HEK293 (cell line): ENCODE measurements at regions not wholly inside any gene's neighbourhood (a gene's known extent, or its start where the extent isn't known, plus 50 kb on each side); places are given as distances from the start of the nearest gene placed in this dataset.

Experiments
- CTCF ChIA-PET: fragments of 350-600 bp; formaldehyde crosslinking; extraction: SDS; loops from one replicate; lab custom pipeline; 2021; ENCODE audit warnings: antibody characterized with exemption; lab: Yijun Ruan, JAX
- POLR2A ChIA-PET: fragments of 300-600 bp; formaldehyde crosslinking; extraction: SDS; loops from one replicate; lab custom pipeline; 2020; ENCODE audit warnings: antibody characterized with exemption, inconsistent platforms; lab: Yijun Ruan, JAX
- H3K27ac ChIP-seq: fragments of 200-500 bp; sonication (Bioruptor generic); 2 replicates; pipeline ENCODE4 v1.5.1; 2014; ENCODE audit warnings: low read depth, low read length, control low read depth, inconsistent platforms; ENCODE audit errors: extremely low read depth
- H3K36me3 ChIP-seq, 2 experiments: fragments of 200-500 bp in 1 of 2; sonication (Bioruptor generic) in 1 of 2; 1 replicate in 1 of 2; 2 replicates in 1 of 2; pipeline ENCODE4 v1.5.1; 2014 to 2017; ENCODE audit warnings: inconsistent platforms in 2 of 2, low read length in 2 of 2; ENCODE audit not compliant: control insufficient read depth in 2 of 2, insufficient read depth in 1 of 2
- H3K4me1 ChIP-seq: fragments of 200-500 bp; sonication (Bioruptor generic); 2 replicates; pipeline ENCODE4 v1.5.1; 2014; ENCODE audit warnings: mild to moderate bottlenecking, low read length, inconsistent platforms; ENCODE audit not compliant: control insufficient read depth, insufficient read depth
- H3K4me3 ChIP-seq: 2 replicates; pipeline ENCODE4 v1.5.1; 2011; ENCODE audit warnings: low read depth, mild to moderate bottlenecking, control low read depth, low read length, moderate library complexity
- H3K9me3 ChIP-seq: fragments of 200-500 bp; sonication (Bioruptor generic); 2 replicates; pipeline ENCODE4 v1.5.1; 2014; ENCODE audit warnings: low read depth, low read length, inconsistent platforms; ENCODE audit not compliant: control insufficient read depth, insufficient read depth
- EGR2 ChIP-seq: fragments of 450-650 bp; formaldehyde crosslinking; IDR thresholded peaks from 2 replicates; pipeline ENCODE4 v1.5.1; 2016; ENCODE audit warnings: low read depth, missing biosample characterization, missing genetic modification characterization
- GLIS1 ChIP-seq: fragments of 450-650 bp; formaldehyde crosslinking; IDR thresholded peaks from 2 replicates; pipeline ENCODE4 v1.5.1; 2016; ENCODE audit warnings: missing biosample characterization, missing genetic modification characterization
- HOXD13 ChIP-seq: sonication (generic); formaldehyde crosslinking; IDR thresholded peaks from 2 replicates; pipeline ENCODE4 v1.8.0; 2022; ENCODE audit warnings: missing genetic modification reagents, borderline replicate concordance
- PBX3 ChIP-seq: sonication (generic); formaldehyde crosslinking; IDR thresholded peaks from 2 replicates; pipeline ENCODE4 v1.8.1; 2022; ENCODE audit warnings: mild to moderate bottlenecking, moderate library complexity, missing genetic modification reagents
- PRDM10 ChIP-seq: fragments of 450-650 bp; formaldehyde crosslinking; IDR thresholded peaks from 2 replicates; pipeline ENCODE4 v1.5.1; 2016; ENCODE audit warnings: missing biosample characterization, missing genetic modification characterization
- SALL2 ChIP-seq: fragments of 450-650 bp; formaldehyde crosslinking; IDR thresholded peaks from 2 replicates; pipeline ENCODE4 v1.5.0; 2017; ENCODE audit warnings: missing biosample characterization, mild to moderate bottlenecking, missing genetic modification characterization, borderline replicate concordance
- SCRT2 ChIP-seq: fragments of 450-650 bp; formaldehyde crosslinking; IDR thresholded peaks from 2 replicates; pipeline ENCODE4 v1.5.1; 2016; ENCODE audit warnings: missing biosample characterization, missing genetic modification characterization
- ZBTB17 ChIP-seq: fragments of 450-650 bp; formaldehyde crosslinking; IDR thresholded peaks from 2 replicates; pipeline ENCODE4 v1.5.1; 2016; ENCODE audit warnings: missing biosample characterization, missing genetic modification characterization
- ZBTB20 ChIP-seq: fragments of 450-650 bp; formaldehyde crosslinking; IDR thresholded peaks from 2 replicates; pipeline ENCODE4 v1.5.1; 2016; ENCODE audit warnings: missing biosample characterization, missing genetic modification characterization
- ZEB2 ChIP-seq: fragments of 450-650 bp; formaldehyde crosslinking; IDR thresholded peaks from 2 replicates; pipeline ENCODE4 v1.5.1; 2016; ENCODE audit warnings: missing biosample characterization, missing genetic modification characterization
- ZFHX2 ChIP-seq: fragments of 450-650 bp; formaldehyde crosslinking; conservative IDR thresholded peaks from 2 replicates; pipeline ENCODE4 v1.5.1; 2016; ENCODE audit warnings: missing biosample characterization, missing genetic modification characterization
- ZFP37 ChIP-seq: fragments of 450-650 bp; formaldehyde crosslinking; IDR thresholded peaks from 2 replicates; pipeline ENCODE4 v1.5.1; 2016; ENCODE audit warnings: missing biosample characterization, missing genetic modification characterization
- ZIC2 ChIP-seq: fragments of 450-650 bp; formaldehyde crosslinking; IDR thresholded peaks from 2 replicates; pipeline ENCODE4 v1.5.1; 2016; ENCODE audit warnings: missing biosample characterization, missing genetic modification characterization
- ZNF121 ChIP-seq: fragments of 450-650 bp; formaldehyde crosslinking; IDR thresholded peaks from 2 replicates; pipeline ENCODE4 v1.5.1; 2016; ENCODE audit warnings: missing biosample characterization, missing genetic modification characterization
- ZNF202 ChIP-seq: fragments of 450-650 bp; formaldehyde crosslinking; IDR thresholded peaks from 2 replicates; pipeline ENCODE4 v1.5.1; 2016; ENCODE audit warnings: missing biosample characterization, missing genetic modification characterization, borderline replicate concordance
- ZNF416 ChIP-seq: fragments of 450-650 bp; formaldehyde crosslinking; IDR thresholded peaks from 2 replicates; pipeline ENCODE4 v1.5.1; 2016; ENCODE audit warnings: missing biosample characterization, missing genetic modification characterization
- ZNF529 ChIP-seq: fragments of 450-650 bp; formaldehyde crosslinking; IDR thresholded peaks from 2 replicates; pipeline ENCODE4 v1.5.1; 2017; ENCODE audit warnings: missing genetic modification characterization, missing biosample characterization; ENCODE audit not compliant: insufficient replicate concordance
- ZNF548 ChIP-seq: fragments of 450-650 bp; formaldehyde crosslinking; IDR thresholded peaks from 2 replicates; pipeline ENCODE4 v1.5.1; 2016; ENCODE audit warnings: missing biosample characterization, missing genetic modification characterization
- ZNF629 ChIP-seq: fragments of 450-650 bp; formaldehyde crosslinking; IDR thresholded peaks from 2 replicates; pipeline ENCODE4 v1.5.1; 2017; ENCODE audit warnings: missing biosample characterization, missing genetic modification characterization
- ZNF707 ChIP-seq: fragments of 450-650 bp; formaldehyde crosslinking; IDR thresholded peaks from 2 replicates; pipeline ENCODE4 v1.5.1; 2016; ENCODE audit warnings: missing biosample characterization, missing genetic modification characterization
- TF ChIP-seq, protein P1 (sequence below): fragments of 450-650 bp; formaldehyde crosslinking; IDR thresholded peaks from 2 replicates; pipeline ENCODE4 v1.5.1; 2016; ENCODE audit warnings: missing biosample characterization, missing genetic modification characterization

DNA sequence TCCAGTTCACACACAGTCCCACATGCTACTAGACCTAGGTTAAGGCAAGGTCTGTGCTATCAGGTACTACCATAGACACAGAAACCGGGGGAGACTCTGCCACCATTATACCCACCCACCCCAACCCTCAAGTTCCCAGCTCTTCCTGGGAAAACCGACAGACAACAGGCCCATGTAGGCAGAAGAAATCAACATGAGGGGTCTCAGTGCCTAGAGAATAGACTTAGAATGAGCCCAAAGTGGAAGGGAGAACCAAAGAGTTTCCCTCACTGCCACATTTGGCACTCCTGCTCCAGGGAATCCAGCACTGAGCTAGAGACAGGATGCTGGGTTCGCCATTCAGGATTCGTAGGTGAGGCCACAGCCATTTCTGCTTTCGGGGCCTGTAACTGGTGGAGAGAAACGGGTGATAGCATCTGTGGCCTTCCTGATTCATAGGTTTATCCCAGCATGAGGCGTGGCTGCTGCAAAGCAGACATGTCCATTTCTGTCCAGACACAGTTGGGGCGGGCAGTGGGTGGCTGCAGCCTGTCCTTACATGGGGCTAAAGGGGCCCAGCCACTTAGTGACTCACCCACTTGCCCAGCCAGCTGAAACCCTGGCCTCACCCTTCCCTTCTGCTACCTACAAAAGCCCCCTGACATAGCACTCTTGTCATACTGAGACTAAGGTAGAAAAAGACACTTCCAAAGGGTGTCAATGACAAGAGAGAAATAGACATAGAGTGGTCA is 69.4 kb downstream of the IRF2BPL start:
- no peaks in the 10 kb centered on the region for H3K36me3 ChIP-seq
- H3K4me3 ChIP-seq, result no peak overlapping the region
- peak overlapping the region; percentile 32; the same call in 1 of the 2 replicates for H3K27ac ChIP-seq
- H3K9me3 ChIP-seq, result no peaks in the 10 kb centered on the region
- CTCF ChIA-PET, result interaction anchor here (1.7 to 2.5 kb wide), 2 partner anchors 46 to 95 kb away, joined by 8 to 12 read pairs; no protein-coding TSS in a partner anchor
- H3K4me1 ChIP-seq, result peaks cover 31% of the 10 kb centered on the region
- TF ChIP-seq ZBTB17 (tag by site-specific recombination) (no peak), ZNF548 (tag by site-specific recombination) (no peak), ZIC2 (peak; percentile 70), GLIS1 (tag by site-specific recombination) (no peak), PRDM10 (tag by site-specific recombination) (peak; percentile 79), ZFHX2 (tag by site-specific recombination) (peak; percentile 64), EGR2 (tag by site-specific recombination) (peak; percentile 30; the same call in 1 of the 2 replicates)
- POLR2A ChIA-PET, result interaction anchor here (0.5 to 0.6 kb wide), 2 partner anchors 47 to 54 kb away, joined by 4 to 7 read pairs; no protein-coding TSS in a partner anchor

GRCh38 chr14:76958020-76958979 is 70.2 kb downstream of the IRF2BPL start:
- Histone ChIP-seq H3K9me3 (no peaks in the 10 kb centered on the region), H3K36me3 (no peaks in the 10 kb centered on the region), H3K4me1 (peaks cover 31% of the 10 kb centered on the region), H3K27ac (peak overlapping the region; percentile 21; the same call in 1 of the 2 replicates), H3K4me3 (no peak overlapping the region)
- CTCF ChIA-PET, result interaction anchor here (0.6 to 2.5 kb wide), 4 partner anchors 45 to 95 kb away, joined by 3 to 12 read pairs (median 6); no protein-coding TSS in a partner anchor
- TF ChIP-seq ZEB2 (tag by site-specific recombination), result no peak
- TF ChIP-seq ZBTB20, result 0 out of 2 replicates have a peak, but pooled peaks have one; percentile 19
- TF ChIP-seq ZNF121 (tag by site-specific recombination), result peak; percentile 93
- 0 out of 2 replicates have a peak, but pooled peaks have one; percentile 38 for TF ChIP-seq HOXD13
- TF ChIP-seq SCRT2 (tag by site-specific recombination), result peak; percentile 38; the same call in 1 of the 2 replicates
- TF ChIP-seq ZNF202, result no peak
- POLR2A ChIA-PET, result interaction anchor here (0.6 to 2.7 kb wide), 4 partner anchors 11 to 82 kb away, joined by 3 to 12 read pairs (median 4); partner anchors contain the start of gene IRF2BPL

DNA sequence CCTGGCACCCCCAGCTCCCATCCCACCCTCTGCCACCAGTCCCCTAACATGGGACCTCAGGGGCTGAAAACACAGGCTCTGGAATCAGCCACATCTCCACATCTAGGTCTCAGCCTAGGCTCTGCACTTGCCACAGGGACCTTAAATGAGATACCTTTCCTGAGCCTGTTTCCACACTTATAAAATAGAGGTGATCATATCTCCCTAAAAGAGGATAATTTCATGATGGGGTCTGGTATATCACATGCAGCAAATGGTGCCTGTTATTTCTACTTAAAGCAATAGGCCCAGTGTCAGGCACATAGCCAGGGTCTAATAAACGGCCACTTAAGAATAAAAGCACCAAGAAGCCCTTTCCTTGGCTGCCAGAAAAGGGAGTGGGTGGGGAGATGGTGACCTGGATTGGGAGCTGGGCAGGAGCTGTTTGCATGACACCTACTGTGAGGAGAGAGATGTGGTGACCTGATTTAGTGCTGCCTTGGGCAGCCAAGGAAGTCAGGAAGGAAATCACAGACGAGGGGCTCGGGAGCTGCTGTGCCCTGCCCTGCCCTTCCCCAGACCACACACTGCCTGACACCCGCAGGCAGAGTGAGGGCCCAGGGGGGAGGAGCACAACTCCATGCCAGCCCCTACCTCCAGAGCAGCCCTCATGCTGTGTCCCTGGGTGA is 71.2 kb downstream of the IRF2BPL start:
- ChIA-PET POLR2A (interaction anchor here (0.6 to 2.7 kb wide), 4 partner anchors 10 to 83 kb away, joined by 3 to 12 read pairs (median 4); partner anchors contain the start of gene IRF2BPL), CTCF (interaction anchor here (0.6 to 4.5 kb wide), 4 partner anchors 40 to 96 kb away, joined by 4 to 28 read pairs (median 10); no protein-coding TSS in a partner anchor)
- Histone ChIP-seq H3K9me3 (no peaks in the 10 kb centered on the region), H3K4me1 (peaks cover 29% of the 10 kb centered on the region), H3K27ac (peak overlapping the region; percentile 95), H3K4me3 (no peak overlapping the region), H3K36me3 (no peaks in the 10 kb centered on the region)
- no peak for TF ChIP-seq ZBTB20
- no peak for TF ChIP-seq PBX3 (CRISPR knock-in tag)
- TF ChIP-seq ZNF707 (tag by site-specific recombination), result no peak
- no peak for TF ChIP-seq ZNF416 (tag by site-specific recombination)
- TF ChIP-seq ZNF629 (tag by site-specific recombination), result no peak
- no peak for TF ChIP-seq ZFP37 (tag by site-specific recombination)
- TF ChIP-seq SALL2, result no peak
- no peak for TF ChIP-seq ZNF529 (tag by site-specific recombination)
- TF ChIP-seq, protein P1, sequence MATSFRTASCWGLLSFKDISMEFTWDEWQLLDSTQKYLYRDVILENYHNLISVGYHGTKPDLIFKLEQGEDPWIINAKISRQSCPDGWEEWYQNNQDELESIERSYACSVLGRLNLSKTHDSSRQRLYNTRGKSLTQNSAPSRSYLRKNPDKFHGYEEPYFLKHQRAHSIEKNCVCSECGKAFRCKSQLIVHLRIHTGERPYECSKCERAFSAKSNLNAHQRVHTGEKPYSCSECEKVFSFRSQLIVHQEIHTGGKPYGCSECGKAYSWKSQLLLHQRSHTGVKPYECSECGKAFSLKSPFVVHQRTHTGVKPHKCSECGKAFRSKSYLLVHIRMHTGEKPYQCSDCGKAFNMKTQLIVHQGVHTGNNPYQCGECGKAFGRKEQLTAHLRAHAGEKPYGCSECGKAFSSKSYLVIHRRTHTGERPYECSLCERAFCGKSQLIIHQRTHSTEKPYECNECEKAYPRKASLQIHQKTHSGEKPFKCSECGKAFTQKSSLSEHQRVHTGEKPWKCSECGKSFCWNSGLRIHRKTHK (tag by site-specific recombination), result no peak
